ENCODE measurements at regions not wholly inside any gene's neighbourhood (a gene's known extent, or its start where the extent isn't known, plus 50 kb on each side); places are given as distances from the start of the nearest gene placed in this dataset.

DNA sequence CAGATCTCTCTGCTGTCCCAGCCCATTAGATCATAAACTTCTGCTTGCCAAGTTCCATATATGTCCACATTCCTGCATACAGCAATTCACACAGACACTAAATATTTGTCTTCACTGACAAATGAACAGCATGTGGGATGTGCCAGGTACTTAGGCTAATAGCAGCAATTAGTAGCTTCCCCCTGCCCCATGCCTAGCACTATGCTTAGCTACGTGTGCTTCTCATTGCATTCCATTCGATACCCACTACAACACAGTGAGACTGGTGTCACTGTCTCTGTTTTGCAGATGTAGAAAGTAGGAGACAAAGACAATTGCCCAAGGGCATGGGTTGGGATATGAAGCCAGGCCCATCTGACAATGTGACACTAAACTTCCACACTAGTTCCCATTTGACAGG, 308.4 kb downstream of the BCL11B start:
- TF ChIP-seq TAF1 (IDR thresholded peaks at IDR 0.05; ENCODE audit: low read depth) (no peak), EP300 (IDR thresholded peaks at IDR 0.05; ENCODE audit: borderline replicate concordance) (no peak), CREB1 (IDR thresholded peaks at IDR 0.05; ENCODE audit: low read depth) (no peak), TEAD4 (IDR thresholded peaks at IDR 0.05) (no peak), RAD21 (IDR thresholded peaks at IDR 0.05; ENCODE audit: low read depth) (no peak), TCF12 (IDR thresholded peaks at IDR 0.05; ENCODE audit: low read depth) (no peak), YY1 (IDR thresholded peaks at IDR 0.05; ENCODE audit: low read depth) (no peak), CEBPB (IDR thresholded peaks at IDR 0.05) (no peak), FOXM1 (IDR thresholded peaks at IDR 0.05; ENCODE audit: borderline replicate concordance, low read depth) (no peak), EGR1 (IDR thresholded peaks at IDR 0.05) (no peak), ZBTB7A (IDR thresholded peaks at IDR 0.05; ENCODE audit: low read depth) (no peak)
- TF ChIP-seq, protein P1, sequence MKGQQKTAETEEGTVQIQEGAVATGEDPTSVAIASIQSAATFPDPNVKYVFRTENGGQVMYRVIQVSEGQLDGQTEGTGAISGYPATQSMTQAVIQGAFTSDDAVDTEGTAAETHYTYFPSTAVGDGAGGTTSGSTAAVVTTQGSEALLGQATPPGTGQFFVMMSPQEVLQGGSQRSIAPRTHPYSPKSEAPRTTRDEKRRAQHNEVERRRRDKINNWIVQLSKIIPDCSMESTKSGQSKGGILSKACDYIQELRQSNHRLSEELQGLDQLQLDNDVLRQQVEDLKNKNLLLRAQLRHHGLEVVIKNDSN (IDR thresholded peaks at IDR 0.05): no peak
- TF ChIP-seq, protein P2, sequence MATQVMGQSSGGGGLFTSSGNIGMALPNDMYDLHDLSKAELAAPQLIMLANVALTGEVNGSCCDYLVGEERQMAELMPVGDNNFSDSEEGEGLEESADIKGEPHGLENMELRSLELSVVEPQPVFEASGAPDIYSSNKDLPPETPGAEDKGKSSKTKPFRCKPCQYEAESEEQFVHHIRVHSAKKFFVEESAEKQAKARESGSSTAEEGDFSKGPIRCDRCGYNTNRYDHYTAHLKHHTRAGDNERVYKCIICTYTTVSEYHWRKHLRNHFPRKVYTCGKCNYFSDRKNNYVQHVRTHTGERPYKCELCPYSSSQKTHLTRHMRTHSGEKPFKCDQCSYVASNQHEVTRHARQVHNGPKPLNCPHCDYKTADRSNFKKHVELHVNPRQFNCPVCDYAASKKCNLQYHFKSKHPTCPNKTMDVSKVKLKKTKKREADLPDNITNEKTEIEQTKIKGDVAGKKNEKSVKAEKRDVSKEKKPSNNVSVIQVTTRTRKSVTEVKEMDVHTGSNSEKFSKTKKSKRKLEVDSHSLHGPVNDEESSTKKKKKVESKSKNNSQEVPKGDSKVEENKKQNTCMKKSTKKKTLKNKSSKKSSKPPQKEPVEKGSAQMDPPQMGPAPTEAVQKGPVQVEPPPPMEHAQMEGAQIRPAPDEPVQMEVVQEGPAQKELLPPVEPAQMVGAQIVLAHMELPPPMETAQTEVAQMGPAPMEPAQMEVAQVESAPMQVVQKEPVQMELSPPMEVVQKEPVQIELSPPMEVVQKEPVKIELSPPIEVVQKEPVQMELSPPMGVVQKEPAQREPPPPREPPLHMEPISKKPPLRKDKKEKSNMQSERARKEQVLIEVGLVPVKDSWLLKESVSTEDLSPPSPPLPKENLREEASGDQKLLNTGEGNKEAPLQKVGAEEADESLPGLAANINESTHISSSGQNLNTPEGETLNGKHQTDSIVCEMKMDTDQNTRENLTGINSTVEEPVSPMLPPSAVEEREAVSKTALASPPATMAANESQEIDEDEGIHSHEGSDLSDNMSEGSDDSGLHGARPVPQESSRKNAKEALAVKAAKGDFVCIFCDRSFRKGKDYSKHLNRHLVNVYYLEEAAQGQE (IDR thresholded peaks at IDR 0.05; ENCODE audit: low read depth): no peak
- TF ChIP-seq, protein P3, sequence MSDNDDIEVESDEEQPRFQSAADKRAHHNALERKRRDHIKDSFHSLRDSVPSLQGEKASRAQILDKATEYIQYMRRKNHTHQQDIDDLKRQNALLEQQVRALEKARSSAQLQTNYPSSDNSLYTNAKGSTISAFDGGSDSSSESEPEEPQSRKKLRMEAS (IDR thresholded peaks at IDR 0.05): no peak
